GM12872 (cell line): ENCODE measurements at regions not wholly inside any gene's neighbourhood (a gene's known extent, or its start where the extent isn't known, plus 50 kb on each side); places are given as distances from the start of the nearest gene placed in this dataset.

Source experiments
- TF ChIP-seq, protein P1 (sequence below): IDR thresholded peaks from 3 replicates; pipeline ENCODE4 v1.5.1; 2011; ENCODE audit warnings: low read depth, mild to moderate bottlenecking, low read length, moderate library complexity; ENCODE audit not compliant: insufficient read depth

- TF ChIP-seq, protein P1, sequence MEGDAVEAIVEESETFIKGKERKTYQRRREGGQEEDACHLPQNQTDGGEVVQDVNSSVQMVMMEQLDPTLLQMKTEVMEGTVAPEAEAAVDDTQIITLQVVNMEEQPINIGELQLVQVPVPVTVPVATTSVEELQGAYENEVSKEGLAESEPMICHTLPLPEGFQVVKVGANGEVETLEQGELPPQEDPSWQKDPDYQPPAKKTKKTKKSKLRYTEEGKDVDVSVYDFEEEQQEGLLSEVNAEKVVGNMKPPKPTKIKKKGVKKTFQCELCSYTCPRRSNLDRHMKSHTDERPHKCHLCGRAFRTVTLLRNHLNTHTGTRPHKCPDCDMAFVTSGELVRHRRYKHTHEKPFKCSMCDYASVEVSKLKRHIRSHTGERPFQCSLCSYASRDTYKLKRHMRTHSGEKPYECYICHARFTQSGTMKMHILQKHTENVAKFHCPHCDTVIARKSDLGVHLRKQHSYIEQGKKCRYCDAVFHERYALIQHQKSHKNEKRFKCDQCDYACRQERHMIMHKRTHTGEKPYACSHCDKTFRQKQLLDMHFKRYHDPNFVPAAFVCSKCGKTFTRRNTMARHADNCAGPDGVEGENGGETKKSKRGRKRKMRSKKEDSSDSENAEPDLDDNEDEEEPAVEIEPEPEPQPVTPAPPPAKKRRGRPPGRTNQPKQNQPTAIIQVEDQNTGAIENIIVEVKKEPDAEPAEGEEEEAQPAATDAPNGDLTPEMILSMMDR = no peak
These were observed 206.8 kb upstream of the NUDT4 start for GRCh38 chr12:93170928-93171327.

DNA sequence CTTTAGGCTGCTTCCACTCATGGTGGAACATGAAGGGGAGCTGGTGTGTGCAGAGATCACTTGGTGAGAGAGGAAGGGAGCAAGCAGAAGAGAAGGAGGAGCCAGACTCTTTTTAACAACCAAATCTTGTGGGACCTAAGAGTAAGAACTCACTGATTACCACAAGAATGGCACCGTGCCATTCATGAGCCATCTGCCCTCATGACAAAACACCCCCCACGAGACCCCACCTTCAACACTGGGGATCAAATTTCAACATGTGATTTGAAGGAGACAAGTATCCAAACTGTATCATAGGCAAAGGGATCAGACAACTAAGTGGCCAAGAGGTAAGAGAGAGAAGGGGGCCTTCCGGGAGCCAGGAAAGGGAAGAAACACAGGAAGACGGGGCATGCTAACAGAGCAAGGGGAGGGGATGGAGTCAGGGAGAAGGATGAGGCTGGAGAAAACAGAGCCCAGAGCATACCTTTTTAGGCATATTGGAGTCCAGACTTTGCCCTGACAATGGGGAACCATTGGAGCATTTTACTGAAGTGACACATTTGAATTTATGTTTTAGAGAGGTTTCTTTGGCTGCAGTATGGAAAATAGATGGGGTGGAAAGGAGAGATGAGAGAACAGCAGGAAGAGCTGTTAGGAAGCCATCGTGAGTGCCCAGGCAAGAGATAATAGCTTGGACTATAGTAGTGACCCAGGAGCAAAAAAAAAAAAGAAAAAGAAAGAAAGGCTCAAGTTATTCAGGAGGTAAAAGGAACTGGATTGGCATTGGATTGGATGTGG, 204.4 kb upstream of the NUDT4 start:
- TF ChIP-seq, protein P1 = no peak

GRCh38 chr12:93174048-93174447, 203.7 kb upstream of the NUDT4 start:
- TF ChIP-seq, protein P1 = no peak

- TF ChIP-seq, protein P1 = no peak
These were observed 203.3 kb upstream of the NUDT4 start for GRCh38 chr12:93174473-93174872.

GRCh38 chr12:93176165-93176564, 201.6 kb upstream of the NUDT4 start:
- TF ChIP-seq, protein P1 = no peak

- TF ChIP-seq, protein P1 = no peak
These were observed 201.1 kb upstream of the NUDT4 start for GRCh38 chr12:93176610-93177126.

- TF ChIP-seq, protein P1 = no peak
These were observed 200.2 kb upstream of the NUDT4 start for GRCh38 chr12:93177208-93178153.
